Cardiac muscle cell (in vitro differentiated cells and primary cell): ENCODE measurements at regions not wholly inside any gene's neighbourhood (a gene's known extent, or its start where the extent isn't known, plus 50 kb on each side); places are given as distances from the start of the nearest gene placed in this dataset.

Experiments used
- DNase-seq, 2 donors: peaks; one replicate each; pipeline versions ENCODE4 v3.0.0 to v3.0.0-alpha.2; 2010 to 2017; ENCODE audit warnings: low read depth in 1 of 2, low spot score in 1 of 2
- H3K27ac ChIP-seq: fragments of 200-600 bp; sonication (generic); 2 replicates; pipeline ENCODE4 v1.5.1; 2016
- H3K27me3 ChIP-seq: fragments of 200-600 bp; sonication (generic); 2 replicates; pipeline ENCODE4 v1.6.0; 2016; ENCODE audit warnings: control low read depth
- H3K36me3 ChIP-seq: fragments of 200-600 bp; sonication (generic); 2 replicates; pipeline ENCODE4 v1.5.1; 2016; ENCODE audit warnings: control low read depth
- H3K4me1 ChIP-seq: fragments of 200-600 bp; sonication (generic); 2 replicates; pipeline ENCODE4 v1.8.1; 2017; ENCODE audit warnings: low read depth, mild to moderate bottlenecking, mixed run types
- H3K4me3 ChIP-seq: fragments of 200-600 bp; sonication (generic); 2 replicates; pipeline ENCODE4 v1.5.1; 2016; ENCODE audit warnings: mild to moderate bottlenecking
- H3K9me3 ChIP-seq: fragments of 200-600 bp; sonication (generic); 2 replicates; pipeline ENCODE4 v1.5.1; 2017; ENCODE audit warnings: low read depth, mild to moderate bottlenecking, control low read depth
- CTCF ChIP-seq: IDR thresholded peaks from 2 replicates; pipeline ENCODE4 v1.5.1; 2012; ENCODE audit warnings: low read depth, mild to moderate bottlenecking, low read length

DNA sequence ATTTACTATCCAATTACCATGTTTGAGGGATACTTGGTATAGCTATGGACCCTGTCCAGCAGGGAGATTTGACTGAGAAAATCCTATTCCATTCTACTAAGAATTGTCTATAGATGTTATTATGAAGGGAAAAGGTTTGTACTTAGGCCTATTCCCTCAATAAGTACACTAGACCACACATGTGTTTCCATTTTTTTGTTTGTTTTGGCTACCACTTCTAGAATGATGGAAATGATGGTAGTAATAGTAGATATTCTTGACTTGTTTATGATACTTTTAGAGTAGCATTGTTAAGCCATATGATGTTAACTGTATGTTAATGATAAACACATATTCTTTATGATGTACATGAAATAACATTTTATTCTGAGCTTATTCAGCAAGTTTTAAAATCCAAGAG is 144.8 kb downstream of the OGFRL1 start:
- no peak for TF ChIP-seq CTCF
- Histone ChIP-seq H3K9me3 (no peaks in the 10 kb centered on the region), H3K4me1 (no peaks in the 10 kb centered on the region), H3K27me3 (no peaks in the 10 kb centered on the region), H3K36me3 (no peaks in the 10 kb centered on the region), H3K4me3 (no peak overlapping the region), H3K27ac (no peak overlapping the region)
- no peak for DNase-seq

DNA sequence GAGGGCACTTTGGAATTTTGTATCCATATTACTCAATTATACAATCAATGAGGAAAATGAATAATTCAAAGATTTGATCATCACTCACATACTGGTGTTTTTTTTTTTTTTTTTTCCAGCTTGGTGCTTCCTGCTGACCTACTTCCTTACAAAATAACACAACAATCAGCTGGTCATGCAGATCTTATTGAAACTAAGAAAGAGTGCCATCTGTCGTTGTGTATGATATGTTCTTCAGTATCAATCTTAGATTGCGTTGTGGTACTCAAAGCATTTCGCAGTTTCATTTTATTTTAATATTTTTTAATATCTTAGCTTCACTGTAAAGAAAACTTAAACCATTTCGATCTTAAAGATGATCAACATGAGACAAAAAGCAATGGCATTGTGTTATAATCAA is 155.6 kb downstream of the OGFRL1 start:
- Histone ChIP-seq H3K4me1 (no peaks in the 10 kb centered on the region), H3K4me3 (no peak overlapping the region), H3K9me3 (no peaks in the 10 kb centered on the region), H3K27ac (no peak overlapping the region), H3K36me3 (no peaks in the 10 kb centered on the region), H3K27me3 (no peaks in the 10 kb centered on the region)
- peak in 1 of 2 donors; percentile 11 for DNase-seq
- TF ChIP-seq CTCF, result peak; percentile 2

DNA sequence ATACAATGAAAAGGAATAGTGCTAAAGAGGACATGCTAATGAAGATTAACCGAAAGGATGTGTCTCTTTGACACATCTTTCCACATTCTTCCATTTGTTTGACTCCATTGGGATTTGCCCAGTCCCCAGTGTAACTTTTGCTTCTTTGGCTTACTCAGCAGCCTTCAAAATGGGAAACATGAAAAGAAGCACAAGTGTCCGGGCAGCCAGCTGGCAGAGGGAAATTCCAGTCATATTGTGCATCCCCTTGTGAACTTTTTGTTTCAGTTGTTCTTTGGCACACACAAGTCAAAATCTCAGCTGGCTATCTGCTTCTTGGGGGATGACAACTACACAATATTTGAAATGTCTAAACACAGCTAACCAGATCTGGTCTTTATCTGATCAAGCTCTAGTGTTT is 157.4 kb downstream of the OGFRL1 start:
- Histone ChIP-seq H3K36me3 (no peaks in the 10 kb centered on the region), H3K27ac (no peak overlapping the region), H3K9me3 (no peaks in the 10 kb centered on the region), H3K4me3 (no peak overlapping the region), H3K27me3 (no peaks in the 10 kb centered on the region), H3K4me1 (no peaks in the 10 kb centered on the region)
- peak in 1 of 2 donors; percentile 28 for DNase-seq
- TF ChIP-seq CTCF, result no peak

- Histone ChIP-seq H3K4me3 (no peak overlapping the region), H3K36me3 (no peaks in the 10 kb centered on the region), H3K27me3 (no peaks in the 10 kb centered on the region), H3K9me3 (no peaks in the 10 kb centered on the region), H3K27ac (no peak overlapping the region), H3K4me1 (no peaks in the 10 kb centered on the region)
- TF ChIP-seq CTCF, result no peak
- DNase-seq, result peak in 1 of 2 donors; percentile 23
These were observed 157.9 kb downstream of the OGFRL1 start for GRCh38 chr6:71446470-71446869.

DNA sequence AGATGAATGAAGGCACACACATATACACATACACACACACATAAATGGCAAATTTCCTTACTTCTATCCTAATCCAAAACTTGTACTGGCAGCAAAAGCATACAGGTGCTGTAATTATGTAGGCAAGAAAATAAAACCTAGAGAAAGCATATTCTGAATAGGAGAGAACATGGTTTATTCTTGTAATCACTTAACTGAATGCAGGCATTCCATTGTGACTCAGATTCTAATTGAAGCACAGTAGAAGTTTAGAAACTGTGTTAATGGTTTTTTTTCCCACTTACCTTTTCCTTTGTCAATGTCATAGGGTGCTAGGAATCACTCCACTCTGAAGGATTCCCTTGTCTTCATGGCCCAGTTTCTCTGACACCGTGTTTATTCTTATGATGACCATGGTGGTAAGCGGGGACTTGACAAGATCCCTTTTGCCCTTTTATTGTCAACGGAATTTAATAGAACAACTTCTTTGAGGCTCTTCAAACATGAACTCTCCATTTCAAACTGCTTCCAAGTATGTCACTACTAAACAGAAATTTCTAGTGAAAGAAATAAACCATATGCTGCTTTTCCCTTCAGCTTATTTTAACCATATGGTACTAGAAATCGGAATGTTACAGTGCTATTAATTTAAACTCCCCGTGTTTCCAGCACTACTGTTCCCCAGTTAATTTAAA is 164.2 kb downstream of the OGFRL1 start:
- no peak for TF ChIP-seq CTCF
- no peaks in the 10 kb centered on the region for H3K4me1 ChIP-seq
- no peaks in the 10 kb centered on the region for H3K9me3 ChIP-seq
- no peak overlapping the region for H3K4me3 ChIP-seq
- H3K27ac ChIP-seq, result no peak overlapping the region
- no peaks in the 10 kb centered on the region for H3K27me3 ChIP-seq
- no peak for DNase-seq
- no peaks in the 10 kb centered on the region for H3K36me3 ChIP-seq
